ENCODE measurements at regions not wholly inside any gene's neighbourhood (a gene's known extent, or its start where the extent isn't known, plus 50 kb on each side); places are given as distances from the start of the nearest gene placed in this dataset.

GRCh38 chr7:101740981-101741725 lies 76.3 kb upstream of the CUX1 start:
- peak overlapping the region; percentile 62 for H3K4me2 ChIP-seq (ENCODE audit: low read length)
- no peaks in the 10 kb centered on the region for H3K9me2 ChIP-seq (replicated peaks; ENCODE audit: control insufficient read depth, low read length)
- no peaks in the 10 kb centered on the region for H3K79me2 ChIP-seq (ENCODE audit: control insufficient read depth, low read length)

DNA sequence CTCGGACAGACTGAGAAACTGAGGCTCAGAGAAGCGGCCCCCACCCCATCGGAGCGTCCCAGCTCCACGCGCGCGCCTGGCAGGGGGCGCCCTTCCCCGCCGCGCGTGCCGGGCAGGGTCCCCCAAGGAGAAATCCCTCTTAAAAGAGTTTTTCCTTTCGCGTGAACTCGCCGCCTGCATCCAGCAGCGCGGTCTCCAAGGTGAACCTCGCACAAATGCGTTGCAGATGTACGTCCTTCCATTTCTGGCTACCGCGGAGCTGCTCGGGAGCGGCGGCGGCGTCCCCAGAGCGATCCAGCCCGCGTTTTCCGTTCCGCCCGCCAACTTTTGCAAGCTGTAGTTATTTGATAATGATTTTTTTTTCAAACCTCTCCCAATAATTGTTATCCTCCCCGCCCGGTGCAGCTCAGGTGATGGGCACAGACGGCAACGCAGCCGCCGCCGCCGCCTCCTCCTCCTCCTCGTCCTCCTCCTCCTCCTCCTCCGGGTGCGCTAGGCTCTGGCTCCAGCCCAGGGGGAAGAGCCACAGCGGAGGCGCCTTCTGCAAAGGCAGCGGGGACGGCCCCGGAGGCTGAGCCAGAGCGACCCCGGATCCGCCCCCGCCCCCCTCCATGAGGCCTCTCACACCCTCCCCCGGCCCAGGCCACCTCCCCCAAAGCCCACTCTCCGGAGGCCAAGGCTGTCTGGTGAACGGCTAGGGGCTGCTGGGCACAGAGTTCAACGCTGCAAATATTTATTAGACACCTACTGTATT lies 74.0 kb upstream of the CUX1 start:
- TF ChIP-seq EZH2phosphoT487 (IDR thresholded peaks at IDR 0.05; ENCODE audit: borderline replicate concordance, low read length), result no peak; the same call in 1 of the 2 replicates
- TF ChIP-seq, protein P1, sequence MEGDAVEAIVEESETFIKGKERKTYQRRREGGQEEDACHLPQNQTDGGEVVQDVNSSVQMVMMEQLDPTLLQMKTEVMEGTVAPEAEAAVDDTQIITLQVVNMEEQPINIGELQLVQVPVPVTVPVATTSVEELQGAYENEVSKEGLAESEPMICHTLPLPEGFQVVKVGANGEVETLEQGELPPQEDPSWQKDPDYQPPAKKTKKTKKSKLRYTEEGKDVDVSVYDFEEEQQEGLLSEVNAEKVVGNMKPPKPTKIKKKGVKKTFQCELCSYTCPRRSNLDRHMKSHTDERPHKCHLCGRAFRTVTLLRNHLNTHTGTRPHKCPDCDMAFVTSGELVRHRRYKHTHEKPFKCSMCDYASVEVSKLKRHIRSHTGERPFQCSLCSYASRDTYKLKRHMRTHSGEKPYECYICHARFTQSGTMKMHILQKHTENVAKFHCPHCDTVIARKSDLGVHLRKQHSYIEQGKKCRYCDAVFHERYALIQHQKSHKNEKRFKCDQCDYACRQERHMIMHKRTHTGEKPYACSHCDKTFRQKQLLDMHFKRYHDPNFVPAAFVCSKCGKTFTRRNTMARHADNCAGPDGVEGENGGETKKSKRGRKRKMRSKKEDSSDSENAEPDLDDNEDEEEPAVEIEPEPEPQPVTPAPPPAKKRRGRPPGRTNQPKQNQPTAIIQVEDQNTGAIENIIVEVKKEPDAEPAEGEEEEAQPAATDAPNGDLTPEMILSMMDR (IDR thresholded peaks at IDR 0.05; ENCODE audit: low read depth, low read length, poor library complexity, severe bottlenecking), result peak; percentile 97
- Histone ChIP-seq H3K36me3 (ENCODE audit: control insufficient read depth, low read length) (no peaks in the 10 kb centered on the region), H4K20me1 (ENCODE audit: control insufficient read depth, insufficient read depth, low read depth, low read length) (no peaks in the 10 kb centered on the region), H3K4me1 (ENCODE audit: control insufficient read depth, low read length) (peaks cover 66% of the 10 kb centered on the region), H3K9me2 (replicated peaks; ENCODE audit: control insufficient read depth, low read length) (no peaks in the 10 kb centered on the region), H3K79me2 (ENCODE audit: control insufficient read depth, low read length) (no peaks in the 10 kb centered on the region), H3K27me3 (ENCODE audit: control insufficient read depth, low read length) (no peaks in the 10 kb centered on the region), H3K9me3 (ENCODE audit: control insufficient read depth, insufficient read depth, low read length) (no peaks in the 10 kb centered on the region), H3K4me3 (ENCODE audit: low read length) (peak overlapping the region; percentile 83), H3K27ac (ENCODE audit: low read depth, low read length) (peak overlapping the region; percentile 49), H3F3A (ENCODE audit: control insufficient read depth, insufficient read depth) (0 out of 2 replicates have a peak, but pooled peaks cover 8% of the 10 kb centered on the region), H3K4me2 (ENCODE audit: low read length) (peak overlapping the region; percentile 69)

More at GRCh38 chr7:101740981-101741725, 76.3 kb upstream of the CUX1 start:
- Histone ChIP-seq H3K36me3 (ENCODE audit: control insufficient read depth, low read length) (no peaks in the 10 kb centered on the region), H3K27ac (ENCODE audit: low read depth, low read length) (peak overlapping the region; percentile 12), H3F3A (ENCODE audit: control insufficient read depth, insufficient read depth) (0 out of 2 replicates have a peak, but pooled peaks cover 8% of the 10 kb centered on the region), H4K20me1 (ENCODE audit: control insufficient read depth, insufficient read depth, low read depth, low read length) (no peaks in the 10 kb centered on the region), H3K27me3 (ENCODE audit: control insufficient read depth, low read length) (no peaks in the 10 kb centered on the region), H3K4me3 (ENCODE audit: low read length) (peak overlapping the region; percentile 35), H3K9me3 (ENCODE audit: control insufficient read depth, insufficient read depth, low read length) (no peaks in the 10 kb centered on the region), H3K4me1 (ENCODE audit: control insufficient read depth, low read length) (peaks cover 61% of the 10 kb centered on the region)
- TF ChIP-seq, protein P1 (IDR thresholded peaks at IDR 0.05; ENCODE audit: low read depth, low read length, poor library complexity, severe bottlenecking), result no peak
- TF ChIP-seq EZH2phosphoT487 (IDR thresholded peaks at IDR 0.05; ENCODE audit: borderline replicate concordance, low read length), result no peak

- H3K36me3 ChIP-seq (ENCODE audit: control insufficient read depth, low read length), result no peaks in the 10 kb centered on the region
- no peaks in the 10 kb centered on the region for H3K79me2 ChIP-seq (ENCODE audit: control insufficient read depth, low read length)
- no peaks in the 10 kb centered on the region for H4K20me1 ChIP-seq (ENCODE audit: control insufficient read depth, insufficient read depth, low read depth, low read length)
- 0 out of 2 replicates have a peak, but pooled peaks cover 8% of the 10 kb centered on the region for H3F3A ChIP-seq (ENCODE audit: control insufficient read depth, insufficient read depth)
- peak overlapping the region; percentile 83 for H3K4me3 ChIP-seq (ENCODE audit: low read length)
- H3K9me2 ChIP-seq (replicated peaks; ENCODE audit: control insufficient read depth, low read length), result no peaks in the 10 kb centered on the region
- peak overlapping the region; percentile 49 for H3K27ac ChIP-seq (ENCODE audit: low read depth, low read length)
- H3K4me1 ChIP-seq (ENCODE audit: control insufficient read depth, low read length), result peaks cover 66% of the 10 kb centered on the region
- TF ChIP-seq EZH2phosphoT487 (IDR thresholded peaks at IDR 0.05; ENCODE audit: borderline replicate concordance, low read length), result no peak
- TF ChIP-seq, protein P1 (IDR thresholded peaks at IDR 0.05; ENCODE audit: low read depth, low read length, poor library complexity, severe bottlenecking), result no peak
- peak overlapping the region; percentile 69 for H3K4me2 ChIP-seq (ENCODE audit: low read length)
- no peaks in the 10 kb centered on the region for H3K9me3 ChIP-seq (ENCODE audit: control insufficient read depth, insufficient read depth, low read length)
- H3K27me3 ChIP-seq (ENCODE audit: control insufficient read depth, low read length), result no peaks in the 10 kb centered on the region
Measured at GRCh38 chr7:101743995-101744360, 73.4 kb upstream of the CUX1 start.
